ENCODE measurements at regions not wholly inside any gene's neighbourhood (a gene's known extent, or its start where the extent isn't known, plus 50 kb on each side); places are given as distances from the start of the nearest gene placed in this dataset.

GRCh38 chr18:78519394-78520062 lies 460.1 kb upstream of the SALL3 start:
- no peak for DNase-seq

- DNase-seq, result no peak
Observed at GRCh38 chr18:78521136-78521535, 458.5 kb upstream of the SALL3 start.

GRCh38 chr18:78521744-78522143 lies 457.9 kb upstream of the SALL3 start:
- no peak for DNase-seq

- DNase-seq, result no peak
Observed at GRCh38 chr18:78522507-78522906, 457.1 kb upstream of the SALL3 start.

- no peak for DNase-seq
Observed at GRCh38 chr18:78523850-78524249, 455.8 kb upstream of the SALL3 start.

- no peak for DNase-seq
Observed at GRCh38 chr18:78525366-78526111, 454.1 kb upstream of the SALL3 start.

GRCh38 chr18:78526275-78526674 lies 453.3 kb upstream of the SALL3 start:
- DNase-seq, result no peak

- DNase-seq, result no peak
Observed at GRCh38 chr18:78526923-78527711, 452.5 kb upstream of the SALL3 start.

- no peak for DNase-seq
Observed at GRCh38 chr18:78527984-78528383, 451.6 kb upstream of the SALL3 start.

- DNase-seq, result no peak
Observed at GRCh38 chr18:78528411-78529258, 451.0 kb upstream of the SALL3 start.

- DNase-seq, result no peak
Observed at GRCh38 chr18:78531637-78532036, 448.0 kb upstream of the SALL3 start.

- no peak for DNase-seq
Observed at GRCh38 chr18:78538669-78539440, 440.8 kb upstream of the SALL3 start.

GRCh38 chr18:78540636-78541529 lies 438.7 kb upstream of the SALL3 start:
- DNase-seq, result no peak

- DNase-seq, result no peak
Observed at GRCh38 chr18:78542204-78542603, 437.4 kb upstream of the SALL3 start.

GRCh38 chr18:78543201-78543725 lies 436.4 kb upstream of the SALL3 start:
- no peak for DNase-seq

GRCh38 chr18:78546281-78546680 lies 433.3 kb upstream of the SALL3 start:
- no peak for DNase-seq

- DNase-seq, result no peak
Observed at GRCh38 chr18:78547817-78548216, 431.8 kb upstream of the SALL3 start.

- no peak for DNase-seq
Observed at GRCh38 chr18:78548261-78549058, 431.2 kb upstream of the SALL3 start.

- DNase-seq, result no peak
Observed at GRCh38 chr18:78549971-78550370, 429.6 kb upstream of the SALL3 start.
